ENCODE measurements at regions not wholly inside any gene's neighbourhood (a gene's known extent, or its start where the extent isn't known, plus 50 kb on each side); places are given as distances from the start of the nearest gene placed in this dataset.

DNA sequence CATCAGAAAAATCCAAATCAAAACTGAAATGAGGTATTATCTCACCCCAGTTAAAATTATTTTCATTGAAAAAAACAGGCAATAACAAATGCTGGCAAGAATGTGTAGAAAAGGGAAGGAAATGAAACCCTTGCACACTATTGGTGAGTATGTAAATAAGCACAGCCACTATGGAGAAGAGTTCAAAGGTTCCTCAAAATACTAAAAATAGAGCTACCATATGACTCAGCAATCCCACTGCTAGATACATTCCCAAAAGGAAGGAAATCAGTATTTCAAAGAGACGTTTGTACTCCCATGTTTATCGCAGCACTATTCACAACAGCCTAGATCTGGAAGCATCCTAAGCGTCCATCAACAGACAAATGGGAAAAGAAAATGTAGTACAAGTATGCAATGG is 932.4 kb downstream of the PCDH18 start:
- no peak for DNase-seq (ENCODE audit: insufficient read length, low spot score)
- TF ChIP-seq SPI1 (IDR thresholded peaks at IDR 0.05; ENCODE audit: low read depth, low read length) (no peak), POLR2AphosphoS5 (IDR thresholded peaks at IDR 0.05; ENCODE audit: low read depth, low read length) (no peak), POU2F2 (IDR thresholded peaks at IDR 0.05; ENCODE audit: low read depth, low read length) (no peak), POLR2A (IDR thresholded peaks at IDR 0.05; ENCODE audit: low read depth, low read length) (no peak), TAF1 (IDR thresholded peaks at IDR 0.05; ENCODE audit: low read depth, low read length) (no peak), PAX5 (IDR thresholded peaks at IDR 0.05; ENCODE audit: insufficient read depth, low read length, severe bottlenecking) (no peak)
- FAIRE-seq: no peak

DNA sequence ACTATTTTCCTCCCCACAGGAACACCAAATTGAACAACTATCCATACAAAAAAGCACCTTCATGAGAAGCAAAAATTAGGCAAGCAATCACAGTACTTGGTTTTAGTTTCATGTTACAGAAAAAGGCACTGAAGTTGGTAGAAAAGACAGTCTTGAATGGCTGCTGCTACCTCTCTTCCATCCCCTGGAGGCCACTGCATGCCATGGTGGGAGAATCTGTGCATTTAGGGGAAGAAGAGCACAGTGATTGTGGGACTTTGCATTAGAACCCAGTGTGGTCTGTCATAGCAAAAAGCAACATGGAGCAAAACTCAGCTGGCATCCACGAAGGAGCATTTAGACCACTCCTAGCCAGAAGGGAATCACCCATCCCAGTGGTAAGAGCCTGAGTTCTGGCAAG is 941.9 kb downstream of the PCDH18 start:
- TF ChIP-seq PAX5 (IDR thresholded peaks at IDR 0.05; ENCODE audit: insufficient read depth, low read length, severe bottlenecking) (no peak), POU2F2 (IDR thresholded peaks at IDR 0.05; ENCODE audit: low read depth, low read length) (no peak), TAF1 (IDR thresholded peaks at IDR 0.05; ENCODE audit: low read depth, low read length) (no peak), POLR2A (IDR thresholded peaks at IDR 0.05; ENCODE audit: low read depth, low read length) (no peak), SPI1 (IDR thresholded peaks at IDR 0.05; ENCODE audit: low read depth, low read length) (no peak), POLR2AphosphoS5 (IDR thresholded peaks at IDR 0.05; ENCODE audit: low read depth, low read length) (no peak)
- no peak for DNase-seq (ENCODE audit: insufficient read length, low spot score)
- FAIRE-seq: no peak

DNA sequence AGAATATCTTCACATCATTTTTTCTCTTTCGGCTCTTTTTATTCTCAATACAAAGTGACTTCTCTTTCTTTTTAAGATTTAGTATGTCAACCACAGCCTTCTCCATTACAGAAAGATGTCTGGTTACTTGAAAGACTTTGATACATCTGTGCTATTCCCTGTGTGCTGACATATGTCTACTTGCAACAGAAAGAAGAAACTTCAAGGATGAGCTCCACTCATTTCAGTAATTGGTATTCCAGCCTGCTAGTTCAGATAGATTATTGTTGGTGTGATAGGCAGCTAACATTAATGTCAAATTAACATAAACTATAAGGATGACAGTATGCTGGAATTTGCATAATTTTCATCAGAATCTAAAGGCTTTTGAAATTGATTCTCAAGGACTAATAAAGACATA is 948.7 kb downstream of the PCDH18 start:
- DNase-seq (ENCODE audit: insufficient read length, low spot score) (no peak), FAIRE-seq (no peak)
- no peak for TF ChIP-seq TAF1 (IDR thresholded peaks at IDR 0.05; ENCODE audit: low read depth, low read length)
- TF ChIP-seq PAX5 (IDR thresholded peaks at IDR 0.05; ENCODE audit: insufficient read depth, low read length, severe bottlenecking): no peak
- no peak for TF ChIP-seq SPI1 (IDR thresholded peaks at IDR 0.05; ENCODE audit: low read depth, low read length)
- TF ChIP-seq POLR2AphosphoS5 (IDR thresholded peaks at IDR 0.05; ENCODE audit: low read depth, low read length): no peak
- no peak for TF ChIP-seq POLR2A (IDR thresholded peaks at IDR 0.05; ENCODE audit: low read depth, low read length)
- no peak for TF ChIP-seq POU2F2 (IDR thresholded peaks at IDR 0.05; ENCODE audit: low read depth, low read length)

DNA sequence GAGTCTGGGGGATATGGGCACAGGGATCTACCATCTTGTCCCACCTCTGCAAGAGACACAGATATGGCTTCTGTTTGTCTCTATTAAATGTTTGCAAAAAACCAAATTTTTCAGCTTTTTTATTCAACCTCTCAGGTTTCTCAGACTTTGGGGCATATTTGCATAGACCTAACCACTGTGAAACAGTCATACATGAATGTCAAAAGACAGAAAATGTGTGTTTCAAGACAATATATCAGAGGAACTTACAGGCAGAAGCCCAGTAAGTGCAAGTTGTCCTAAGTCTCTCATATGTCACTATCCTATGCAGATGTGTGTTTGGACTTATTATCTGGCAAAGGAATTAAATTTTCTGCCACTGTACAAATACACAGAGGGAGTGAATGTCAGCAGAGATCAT is 951.2 kb downstream of the PCDH18 start:
- TF ChIP-seq POLR2AphosphoS5 (IDR thresholded peaks at IDR 0.05; ENCODE audit: low read depth, low read length) (no peak), POU2F2 (IDR thresholded peaks at IDR 0.05; ENCODE audit: low read depth, low read length) (no peak), PAX5 (IDR thresholded peaks at IDR 0.05; ENCODE audit: insufficient read depth, low read length, severe bottlenecking) (no peak), SPI1 (IDR thresholded peaks at IDR 0.05; ENCODE audit: low read depth, low read length) (no peak), POLR2A (IDR thresholded peaks at IDR 0.05; ENCODE audit: low read depth, low read length) (no peak), TAF1 (IDR thresholded peaks at IDR 0.05; ENCODE audit: low read depth, low read length) (no peak)
- DNase-seq (ENCODE audit: insufficient read length, low spot score): no peak
- no peak for FAIRE-seq

DNA sequence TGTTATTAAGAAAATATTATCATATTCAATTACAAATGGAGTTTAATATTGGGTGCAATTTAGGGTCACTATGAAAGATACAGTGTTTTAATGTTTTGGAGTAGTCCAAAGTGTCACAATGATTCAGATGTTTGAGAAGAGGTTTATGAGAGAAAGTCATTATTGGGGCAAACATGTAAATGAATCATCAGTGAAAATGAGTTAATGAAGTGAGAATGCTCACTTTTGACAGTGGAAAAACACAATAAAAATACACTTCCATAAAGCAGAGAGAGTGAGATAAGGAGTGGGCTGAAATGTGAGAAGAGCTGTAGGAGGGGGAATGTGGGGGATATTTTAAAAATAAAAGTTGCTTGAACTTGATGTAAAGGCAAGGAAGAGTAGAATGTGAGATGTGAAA is 957.1 kb downstream of the PCDH18 start:
- DNase-seq (ENCODE audit: insufficient read length, low spot score) (no peak), FAIRE-seq (no peak)
- TF ChIP-seq POLR2A (IDR thresholded peaks at IDR 0.05; ENCODE audit: low read depth, low read length) (no peak), SPI1 (IDR thresholded peaks at IDR 0.05; ENCODE audit: low read depth, low read length) (no peak), TAF1 (IDR thresholded peaks at IDR 0.05; ENCODE audit: low read depth, low read length) (no peak), POU2F2 (IDR thresholded peaks at IDR 0.05; ENCODE audit: low read depth, low read length) (no peak)

DNA sequence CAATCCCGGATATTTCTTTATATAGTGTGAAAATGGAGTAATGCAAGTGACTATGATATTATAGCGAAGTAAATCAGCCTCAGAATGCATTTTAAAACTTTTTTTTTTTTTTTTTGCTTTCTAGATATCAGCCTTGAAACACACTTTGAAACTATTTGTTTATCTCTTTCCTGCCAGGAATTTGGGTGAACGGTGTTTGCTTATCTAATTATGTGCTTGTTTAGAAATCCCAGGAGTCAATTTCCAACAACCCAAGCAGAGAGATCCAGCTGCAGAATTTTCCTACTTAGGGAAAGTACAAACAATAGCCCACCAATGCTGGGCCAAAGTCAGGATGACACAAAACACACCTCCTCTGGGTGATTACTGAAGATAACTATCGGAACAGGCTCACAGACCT is 958.8 kb downstream of the PCDH18 start:
- DNase-seq (ENCODE audit: insufficient read length, low spot score) (no peak), FAIRE-seq (no peak)
- no peak for TF ChIP-seq POLR2AphosphoS5 (IDR thresholded peaks at IDR 0.05; ENCODE audit: low read depth, low read length)
- TF ChIP-seq SPI1 (IDR thresholded peaks at IDR 0.05; ENCODE audit: low read depth, low read length): no peak
- TF ChIP-seq PAX5 (IDR thresholded peaks at IDR 0.05; ENCODE audit: insufficient read depth, low read length, severe bottlenecking): no peak
- TF ChIP-seq POU2F2 (IDR thresholded peaks at IDR 0.05; ENCODE audit: low read depth, low read length): no peak
- no peak for TF ChIP-seq TAF1 (IDR thresholded peaks at IDR 0.05; ENCODE audit: low read depth, low read length)
- TF ChIP-seq POLR2A (IDR thresholded peaks at IDR 0.05; ENCODE audit: low read depth, low read length): no peak

DNA sequence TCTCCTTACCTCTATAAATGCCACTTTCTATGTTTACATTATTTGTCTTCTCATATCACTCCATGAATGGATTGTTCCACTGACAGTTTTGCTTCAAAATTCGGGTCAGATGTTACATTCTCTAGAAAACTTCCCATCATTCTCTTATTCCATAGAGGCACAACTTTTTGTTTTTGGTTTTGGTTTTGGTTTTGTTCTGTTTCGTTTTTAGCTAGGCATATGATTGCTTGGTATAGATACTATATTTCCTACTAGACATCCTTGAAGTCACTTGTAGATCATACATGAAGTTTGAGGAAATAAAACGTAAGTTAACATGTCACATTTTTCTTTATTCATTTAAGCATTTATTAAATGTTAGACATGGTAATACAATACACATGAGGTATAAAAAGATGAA is 961.0 kb downstream of the PCDH18 start:
- TF ChIP-seq TAF1 (IDR thresholded peaks at IDR 0.05; ENCODE audit: low read depth, low read length) (no peak), POLR2A (IDR thresholded peaks at IDR 0.05; ENCODE audit: low read depth, low read length) (no peak), POU2F2 (IDR thresholded peaks at IDR 0.05; ENCODE audit: low read depth, low read length) (no peak)
- FAIRE-seq: no peak
- DNase-seq (ENCODE audit: insufficient read length, low spot score): no peak

DNA sequence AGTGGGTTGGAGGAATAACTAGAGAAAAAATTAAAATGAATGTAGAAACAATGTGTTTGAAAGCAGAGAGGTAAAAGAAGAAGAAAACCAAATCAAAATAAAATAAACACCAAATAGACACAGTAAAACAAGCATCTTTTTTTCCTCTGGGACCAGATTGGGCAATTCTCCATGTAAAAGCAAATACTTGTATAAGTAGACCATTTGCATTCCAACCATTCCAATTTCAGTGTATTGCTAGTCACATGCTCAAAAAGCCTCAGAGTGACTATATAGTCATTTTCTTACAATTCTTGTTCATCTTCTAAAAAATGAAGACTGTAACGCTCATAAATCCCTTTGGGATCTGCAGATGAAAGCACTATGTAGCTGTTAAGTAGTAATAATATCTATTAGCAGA is 969.5 kb downstream of the PCDH18 start:
- FAIRE-seq: no peak
- no peak for TF ChIP-seq POLR2A (IDR thresholded peaks at IDR 0.05; ENCODE audit: low read depth, low read length)
- no peak for TF ChIP-seq SPI1 (IDR thresholded peaks at IDR 0.05; ENCODE audit: low read depth, low read length)
- no peak for TF ChIP-seq POU2F2 (IDR thresholded peaks at IDR 0.05; ENCODE audit: low read depth, low read length)
- TF ChIP-seq POLR2AphosphoS5 (IDR thresholded peaks at IDR 0.05; ENCODE audit: low read depth, low read length): no peak
- no peak for TF ChIP-seq TAF1 (IDR thresholded peaks at IDR 0.05; ENCODE audit: low read depth, low read length)
- no peak for TF ChIP-seq PAX5 (IDR thresholded peaks at IDR 0.05; ENCODE audit: insufficient read depth, low read length, severe bottlenecking)
- no peak for DNase-seq (ENCODE audit: insufficient read length, low spot score)

DNA sequence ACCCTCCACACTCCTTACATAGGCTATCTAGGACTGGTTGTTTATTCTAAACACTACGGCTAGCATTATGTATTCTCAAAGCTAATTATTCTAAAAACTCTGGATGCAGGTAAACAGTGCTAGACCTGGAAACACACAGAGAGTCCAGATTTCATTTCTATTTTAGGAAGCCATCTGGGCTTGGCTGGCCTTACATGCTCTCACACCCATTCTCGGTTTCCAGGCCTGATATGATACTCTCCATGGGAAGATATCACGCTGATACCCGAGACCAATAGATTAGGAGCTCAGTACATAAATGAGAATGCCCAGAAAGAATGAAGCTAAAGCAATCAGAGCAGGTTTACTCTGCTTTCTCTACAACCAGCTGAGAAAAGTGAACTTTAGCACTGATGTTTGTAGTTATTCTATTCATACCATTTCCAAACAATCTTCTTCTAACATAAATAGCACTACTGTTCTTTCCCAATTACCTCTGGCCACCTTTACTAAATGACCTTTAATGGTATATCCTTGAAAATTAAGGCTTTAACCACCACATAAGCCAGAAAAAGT is 973.3 kb downstream of the PCDH18 start:
- TF ChIP-seq POU2F2 (IDR thresholded peaks at IDR 0.05; ENCODE audit: low read depth, low read length): no peak
- TF ChIP-seq POLR2AphosphoS5 (IDR thresholded peaks at IDR 0.05; ENCODE audit: low read depth, low read length): no peak
- no peak for TF ChIP-seq SPI1 (IDR thresholded peaks at IDR 0.05; ENCODE audit: low read depth, low read length)
- TF ChIP-seq PAX5 (IDR thresholded peaks at IDR 0.05; ENCODE audit: insufficient read depth, low read length, severe bottlenecking): no peak
- no peak for TF ChIP-seq TAF1 (IDR thresholded peaks at IDR 0.05; ENCODE audit: low read depth, low read length)
- TF ChIP-seq POLR2A (IDR thresholded peaks at IDR 0.05; ENCODE audit: low read depth, low read length): no peak
- FAIRE-seq (no peak), DNase-seq (ENCODE audit: insufficient read length, low spot score) (no peak)

DNA sequence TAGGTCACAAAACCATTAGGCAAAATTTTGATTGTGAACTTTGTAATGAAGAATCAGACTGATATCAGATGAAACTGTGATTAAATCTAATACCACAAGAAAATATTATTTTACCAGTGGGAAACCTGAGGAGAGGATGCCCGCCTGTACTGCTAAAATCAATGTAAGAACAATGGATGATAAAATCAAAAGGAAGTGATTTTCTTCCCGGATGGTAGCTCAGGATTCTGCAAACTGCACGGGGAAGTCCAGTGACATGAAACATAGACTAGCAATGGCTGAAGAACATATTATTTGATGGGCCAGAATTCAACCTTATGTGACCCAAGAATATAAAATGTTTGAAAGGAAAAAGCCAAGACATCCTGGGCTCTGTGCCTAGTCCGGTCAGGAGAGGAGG is 974.9 kb downstream of the PCDH18 start:
- TF ChIP-seq POU2F2 (IDR thresholded peaks at IDR 0.05; ENCODE audit: low read depth, low read length) (no peak), POLR2A (IDR thresholded peaks at IDR 0.05; ENCODE audit: low read depth, low read length) (no peak), PAX5 (IDR thresholded peaks at IDR 0.05; ENCODE audit: insufficient read depth, low read length, severe bottlenecking) (no peak), TAF1 (IDR thresholded peaks at IDR 0.05; ENCODE audit: low read depth, low read length) (no peak), SPI1 (IDR thresholded peaks at IDR 0.05; ENCODE audit: low read depth, low read length) (no peak), POLR2AphosphoS5 (IDR thresholded peaks at IDR 0.05; ENCODE audit: low read depth, low read length) (no peak)
- FAIRE-seq (no peak), DNase-seq (ENCODE audit: insufficient read length, low spot score) (no peak)
